WTC11 (cell line): ENCODE measurements at regions not wholly inside any gene's neighbourhood (a gene's known extent, or its start where the extent isn't known, plus 50 kb on each side); places are given as distances from the start of the nearest gene placed in this dataset.
A peak's percentile ranks its signal among the peaks of the same experiment; 100 is the strongest.

Experiments used
- ATAC-seq: fragments of 200-7000 bp; cut with Tn5 transposase; 2 replicates; pipeline ENCODE4 v1.10.0; 2021; ENCODE audit warnings: mild to moderate bottlenecking, moderate library complexity
- CTCF ChIA-PET: fragments of 300-600 bp; sonication (Branson Sonifier 250); formaldehyde crosslinking; loops from one replicate; lab custom pipeline; 2021; ENCODE audit warnings: antibody characterized with exemption; lab: Charles Lee
- POLR2A ChIA-PET: fragments of 350-600 bp; sonication (Branson Sonifier 250); formaldehyde crosslinking; loops from one replicate; lab custom pipeline; 2021; ENCODE audit warnings: antibody characterized with exemption; lab: Charles Lee
- DNase-seq: peaks from one replicate; pipeline ENCODE4 v3.0.0; 2021; ENCODE audit warnings: low spot score
- H3K27ac Mint-ChIP-seq: 2 replicates; pipeline ENCODE4 v1.8.0; 2021; ENCODE audit warnings: mixed read lengths
- H3K27me3 Mint-ChIP-seq: 2 replicates; pipeline ENCODE4 v1.8.0; 2021; ENCODE audit warnings: low read depth, mild to moderate bottlenecking, moderate library complexity, mixed read lengths
- H3K36me3 Mint-ChIP-seq: 2 replicates; pipeline ENCODE4 v1.8.0; 2021; ENCODE audit warnings: mixed read lengths
- H3K4me1 Mint-ChIP-seq: 2 replicates; pipeline ENCODE4 v1.8.0; 2022; ENCODE audit warnings: mixed read lengths
- H3K4me3 Mint-ChIP-seq: 2 replicates; pipeline ENCODE4 v1.8.0; 2021; ENCODE audit warnings: mild to moderate bottlenecking, moderate library complexity, mixed read lengths
- H3K9me3 Mint-ChIP-seq: 2 replicates; pipeline ENCODE4 v1.8.0; 2021; ENCODE audit warnings: mixed read lengths
- AR ChIP-seq: fragments of 250-450 bp; sonication (Bioruptor Pico); IDR thresholded peaks from 2 replicates; pipeline ENCODE4 v1.9.0; 2021; ENCODE audit warnings: mild to moderate bottlenecking
- CBFB ChIP-seq: sonication (generic); formaldehyde crosslinking; IDR thresholded peaks from 2 replicates; pipeline ENCODE4 v1.8.1; 2022; ENCODE audit warnings: mild to moderate bottlenecking, low read depth, missing genetic modification reagents
- CDX4 ChIP-seq: fragments of 250-450 bp; sonication (Bioruptor Pico); IDR thresholded peaks from 2 replicates; pipeline ENCODE4 v1.9.0; 2021; ENCODE audit warnings: moderate library complexity, mild to moderate bottlenecking, inconsistent platforms, borderline replicate concordance
- CREB1 ChIP-seq: sonication (generic); formaldehyde crosslinking; IDR thresholded peaks from 2 replicates; pipeline ENCODE4 v1.8.0; 2023; ENCODE audit warnings: mild to moderate bottlenecking, missing genetic modification reagents
- CREM ChIP-seq: sonication (generic); formaldehyde crosslinking; IDR thresholded peaks from 2 replicates; pipeline ENCODE4 v1.8.1; 2022; ENCODE audit warnings: mild to moderate bottlenecking, missing genetic modification reagents, moderate library complexity
- E2F4 ChIP-seq: sonication (generic); formaldehyde crosslinking; IDR thresholded peaks from 2 replicates; pipeline ENCODE4 v1.8.1; 2022; ENCODE audit warnings: low read depth, mild to moderate bottlenecking, moderate library complexity, missing genetic modification reagents, borderline replicate concordance
- ELF4 ChIP-seq: sonication (generic); formaldehyde crosslinking; IDR thresholded peaks from 2 replicates; pipeline ENCODE4 v1.8.1; 2022; ENCODE audit warnings: low read depth, mild to moderate bottlenecking, moderate library complexity, missing genetic modification reagents
- ESRRA ChIP-seq: sonication (generic); formaldehyde crosslinking; IDR thresholded peaks from 2 replicates; pipeline ENCODE4 v1.8.1; 2022; ENCODE audit warnings: mild to moderate bottlenecking, missing genetic modification reagents, borderline replicate concordance
- ETV6 ChIP-seq: sonication (generic); formaldehyde crosslinking; IDR thresholded peaks from 2 replicates; pipeline ENCODE4 v1.8.1; 2022; ENCODE audit warnings: mild to moderate bottlenecking, missing genetic modification reagents
- IRF2 ChIP-seq: sonication (generic); formaldehyde crosslinking; IDR thresholded peaks from 2 replicates; pipeline ENCODE4 v1.8.0; 2022; ENCODE audit warnings: low read depth, missing genetic modification reagents, borderline replicate concordance
- NFATC4 ChIP-seq: fragments of 250-450 bp; sonication (Bioruptor Pico); IDR thresholded peaks from 2 replicates; pipeline ENCODE4 v1.9.0; 2021; ENCODE audit warnings: mild to moderate bottlenecking
- NFYB ChIP-seq: sonication (generic); formaldehyde crosslinking; conservative IDR thresholded peaks from 2 replicates; pipeline ENCODE4 v1.8.0; 2022; ENCODE audit warnings: low read depth, missing genetic modification reagents
- PRDM15 ChIP-seq: sonication (generic); formaldehyde crosslinking; IDR thresholded peaks from 2 replicates; pipeline ENCODE4 v1.8.0; 2022; ENCODE audit warnings: missing genetic modification reagents
- PRRX2 ChIP-seq: fragments of 250-450 bp; sonication (Bioruptor Pico); IDR thresholded peaks from 2 replicates; pipeline ENCODE4 v1.8.0; 2021; ENCODE audit warnings: mild to moderate bottlenecking
- TP53 ChIP-seq: sonication (generic); formaldehyde crosslinking; IDR thresholded peaks from 2 replicates; pipeline ENCODE4 v1.8.1; 2023; ENCODE audit warnings: mild to moderate bottlenecking, missing genetic modification reagents
- ZNF121 ChIP-seq: sonication (generic); formaldehyde crosslinking; IDR thresholded peaks from 2 replicates; pipeline ENCODE4 v1.8.0; 2023; ENCODE audit warnings: missing genetic modification reagents
- ZNF219 ChIP-seq: sonication (generic); formaldehyde crosslinking; IDR thresholded peaks from 2 replicates; pipeline ENCODE4 v1.8.0; 2023; ENCODE audit warnings: missing genetic modification reagents, mild to moderate bottlenecking, borderline replicate concordance
- ZNF423 ChIP-seq: fragments of 250-450 bp; sonication (Bioruptor Pico); IDR thresholded peaks from 2 replicates; pipeline ENCODE4 v2.1.2; 2022; ENCODE audit warnings: mild to moderate bottlenecking, moderate library complexity
- ZNF512 ChIP-seq: sonication (generic); formaldehyde crosslinking; IDR thresholded peaks from 2 replicates; pipeline ENCODE4 v1.8.1; 2022; ENCODE audit warnings: missing genetic modification reagents, borderline replicate concordance
- ZSCAN18 ChIP-seq: fragments of 250-450 bp; sonication (Bioruptor Pico); IDR thresholded peaks from 2 replicates; pipeline ENCODE4 v2.1.2; 2022; ENCODE audit warnings: mild to moderate bottlenecking, moderate library complexity
- TF ChIP-seq, protein P1 (sequence below): sonication (generic); formaldehyde crosslinking; IDR thresholded peaks from 2 replicates; pipeline ENCODE4 v1.8.1; 2023; ENCODE audit warnings: mild to moderate bottlenecking, missing genetic modification reagents, moderate library complexity

DNA sequence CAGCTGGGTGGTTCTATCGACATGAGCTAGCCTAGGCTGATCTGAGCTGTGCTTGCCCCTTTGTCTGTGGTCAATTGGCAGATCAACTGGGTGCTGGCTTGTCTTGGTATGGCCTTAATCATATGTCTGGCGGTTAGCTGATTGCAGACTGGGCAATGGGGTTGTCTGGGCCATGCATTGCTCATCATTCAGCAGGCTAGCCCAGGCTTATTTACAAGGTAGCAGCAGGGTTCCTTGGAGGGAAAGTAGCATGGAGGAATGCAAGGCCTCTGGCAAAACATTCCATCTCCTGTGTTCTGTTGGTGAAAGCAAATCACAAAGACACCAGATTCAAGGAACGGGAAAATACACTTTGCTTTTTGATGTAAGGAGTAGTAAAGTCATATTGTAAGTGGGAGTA is 84.0 kb upstream of the IVNS1ABP start:
- CTCF ChIA-PET: no interaction called here
- H3K27ac Mint-ChIP-seq: peak overlapping the region; percentile 98
- DNase-seq (peak; percentile 53), ATAC-seq (peak; percentile 96)
- no peak for TF ChIP-seq ZNF512
- TF ChIP-seq ESRRA (CRISPR knock-in tag): no peak
- no peak for TF ChIP-seq ZSCAN18 (CRISPR knock-in tag)
- no peak for TF ChIP-seq ZNF423 (CRISPR knock-in tag)
- TF ChIP-seq TP53 (CRISPR knock-in tag): no peak
- TF ChIP-seq NFATC4 (CRISPR knock-in tag): no peak
- no peak for TF ChIP-seq ETV6 (CRISPR knock-in tag)
- TF ChIP-seq ZNF121 (CRISPR knock-in tag): no peak
- TF ChIP-seq ELF4 (CRISPR knock-in tag): no peak
- no peak for TF ChIP-seq CREB1 (CRISPR knock-in tag)
- TF ChIP-seq CDX4 (CRISPR knock-in tag): no peak
- no peak for TF ChIP-seq CBFB (CRISPR knock-in tag)
- TF ChIP-seq CREM (CRISPR knock-in tag): no peak
- no peak for TF ChIP-seq E2F4
- TF ChIP-seq, protein P1, sequence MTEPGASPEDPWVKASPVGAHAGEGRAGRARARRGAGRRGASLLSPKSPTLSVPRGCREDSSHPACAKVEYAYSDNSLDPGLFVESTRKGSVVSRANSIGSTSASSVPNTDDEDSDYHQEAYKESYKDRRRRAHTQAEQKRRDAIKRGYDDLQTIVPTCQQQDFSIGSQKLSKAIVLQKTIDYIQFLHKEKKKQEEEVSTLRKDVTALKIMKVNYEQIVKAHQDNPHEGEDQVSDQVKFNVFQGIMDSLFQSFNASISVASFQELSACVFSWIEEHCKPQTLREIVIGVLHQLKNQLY: no peak
- TF ChIP-seq NFYB (CRISPR knock-in tag): no peak
- no peak for TF ChIP-seq AR (CRISPR knock-in tag)
- H3K9me3 Mint-ChIP-seq: peaks cover 3% of the 10 kb centered on the region; the same call in 1 of the 2 replicates
- H3K4me1 Mint-ChIP-seq: peaks cover 36% of the 10 kb centered on the region
- H3K27me3 Mint-ChIP-seq: no peaks in the 10 kb centered on the region
- H3K36me3 Mint-ChIP-seq: no peaks in the 10 kb centered on the region
- POLR2A ChIA-PET: no interaction called here
- H3K4me3 Mint-ChIP-seq: no peak overlapping the region; the same call in 1 of the 2 replicates

DNA sequence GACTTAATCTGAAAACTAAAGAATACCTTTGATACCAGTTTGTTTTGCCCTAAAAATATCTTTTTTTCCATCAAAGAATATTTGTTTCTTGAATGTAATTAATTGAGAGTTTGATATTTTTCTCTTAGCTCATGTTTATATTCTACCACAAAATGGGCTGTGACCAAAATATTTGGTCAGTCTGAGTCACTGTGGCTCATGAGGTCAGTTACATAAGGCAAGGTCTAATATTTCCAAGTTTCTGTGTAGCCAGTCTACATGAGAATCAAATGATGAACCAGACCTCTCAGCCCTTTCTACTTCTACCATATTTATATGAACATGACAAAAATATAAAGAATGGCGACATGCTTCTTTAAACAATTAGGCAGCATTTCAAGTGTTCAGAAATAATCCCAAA is 83.0 kb upstream of the IVNS1ABP start:
- H3K36me3 Mint-ChIP-seq: no peaks in the 10 kb centered on the region
- DNase-seq: no peak
- no peak for TF ChIP-seq PRRX2 (CRISPR knock-in tag)
- no peak for TF ChIP-seq ZNF219 (CRISPR knock-in tag)
- no peak for TF ChIP-seq IRF2
- no peak for TF ChIP-seq PRDM15 (CRISPR knock-in tag)

More for the DNA sequence above, 83.0 kb upstream of the IVNS1ABP start:
- H3K4me1 Mint-ChIP-seq: peaks cover 36% of the 10 kb centered on the region
- no peak overlapping the region for H3K4me3 Mint-ChIP-seq
- ChIA-PET POLR2A (no interaction called here), CTCF (no interaction called here)
- H3K9me3 Mint-ChIP-seq: peaks cover 3% of the 10 kb centered on the region; the same call in 1 of the 2 replicates
- no peak for ATAC-seq
- no peaks in the 10 kb centered on the region for H3K27me3 Mint-ChIP-seq
- H3K27ac Mint-ChIP-seq: peak overlapping the region; percentile 67; the same call in 1 of the 2 replicates
